ENCODE measurements at regions not wholly inside any gene's neighbourhood (a gene's known extent, or its start where the extent isn't known, plus 50 kb on each side); places are given as distances from the start of the nearest gene placed in this dataset.

DNA sequence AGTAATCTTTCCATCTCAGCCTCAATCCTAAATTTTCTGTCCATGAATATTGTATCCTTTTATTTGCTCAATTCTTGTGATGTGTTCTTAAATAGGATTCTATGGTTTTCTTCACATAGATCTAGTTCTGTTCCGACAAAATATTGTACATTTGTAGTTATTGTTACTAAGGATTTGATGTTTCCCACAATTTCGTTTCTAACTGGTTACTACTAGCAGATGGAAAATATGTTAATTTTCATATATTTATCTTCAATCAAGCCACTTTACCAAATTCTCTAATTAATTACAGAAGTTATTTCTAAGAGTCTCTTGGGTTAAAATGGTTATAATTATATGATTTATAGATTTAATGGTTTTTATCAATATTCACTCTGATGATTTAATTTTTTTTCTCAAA is 60.3 kb downstream of the SEC61B start:
- Histone ChIP-seq H3K27ac (no peak overlapping the region), H3K27me3 (peaks cover 3% of the 10 kb centered on the region), H3K4me1 (no peaks in the 10 kb centered on the region), H3K4me3 (no peak overlapping the region), H3K9me3 (no peaks in the 10 kb centered on the region), H3K36me3 (no peaks in the 10 kb centered on the region)
- 81% methylated on average over 2 of the region's 2 CpGs for WGBS
- no peak for DNase-seq (ENCODE audit: low spot score in 2 of 2)
- TF ChIP-seq, protein P1, sequence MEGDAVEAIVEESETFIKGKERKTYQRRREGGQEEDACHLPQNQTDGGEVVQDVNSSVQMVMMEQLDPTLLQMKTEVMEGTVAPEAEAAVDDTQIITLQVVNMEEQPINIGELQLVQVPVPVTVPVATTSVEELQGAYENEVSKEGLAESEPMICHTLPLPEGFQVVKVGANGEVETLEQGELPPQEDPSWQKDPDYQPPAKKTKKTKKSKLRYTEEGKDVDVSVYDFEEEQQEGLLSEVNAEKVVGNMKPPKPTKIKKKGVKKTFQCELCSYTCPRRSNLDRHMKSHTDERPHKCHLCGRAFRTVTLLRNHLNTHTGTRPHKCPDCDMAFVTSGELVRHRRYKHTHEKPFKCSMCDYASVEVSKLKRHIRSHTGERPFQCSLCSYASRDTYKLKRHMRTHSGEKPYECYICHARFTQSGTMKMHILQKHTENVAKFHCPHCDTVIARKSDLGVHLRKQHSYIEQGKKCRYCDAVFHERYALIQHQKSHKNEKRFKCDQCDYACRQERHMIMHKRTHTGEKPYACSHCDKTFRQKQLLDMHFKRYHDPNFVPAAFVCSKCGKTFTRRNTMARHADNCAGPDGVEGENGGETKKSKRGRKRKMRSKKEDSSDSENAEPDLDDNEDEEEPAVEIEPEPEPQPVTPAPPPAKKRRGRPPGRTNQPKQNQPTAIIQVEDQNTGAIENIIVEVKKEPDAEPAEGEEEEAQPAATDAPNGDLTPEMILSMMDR (IDR thresholded peaks at IDR 0.05), result no peak
- TF ChIP-seq EP300 (IDR thresholded peaks at IDR 0.05) (no peak), POLR2AphosphoS5 (IDR thresholded peaks at IDR 0.05) (no peak), POLR2A (IDR thresholded peaks at IDR 0.05) (no peak)

DNA sequence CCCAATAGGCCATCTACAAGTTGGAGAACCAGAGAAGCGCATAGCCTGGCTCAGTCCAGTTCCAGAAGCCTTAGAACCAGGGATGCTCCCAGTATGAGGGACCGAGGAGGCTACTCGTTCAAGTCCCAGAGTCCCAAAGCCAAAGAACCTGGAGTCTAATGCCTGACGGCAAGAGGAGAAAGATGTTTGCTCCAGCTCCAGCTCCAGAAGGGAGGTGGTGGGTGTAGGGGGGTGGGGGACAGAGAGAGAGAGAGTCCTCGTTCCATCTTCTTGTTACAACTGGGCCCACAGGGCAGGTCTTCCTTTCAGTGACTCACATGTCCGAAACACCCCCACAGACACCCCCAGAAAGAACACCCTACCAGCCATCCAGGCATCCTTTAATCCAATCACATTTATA is 63.9 kb downstream of the SEC61B start:
- Histone ChIP-seq H3K36me3 (no peaks in the 10 kb centered on the region), H3K4me1 (no peaks in the 10 kb centered on the region), H3K9me3 (no peaks in the 10 kb centered on the region), H3K27ac (no peak overlapping the region), H3K4me3 (no peak overlapping the region), H3K27me3 (peaks cover 3% of the 10 kb centered on the region)
- TF ChIP-seq POLR2AphosphoS5 (IDR thresholded peaks at IDR 0.05) (no peak), POLR2A (IDR thresholded peaks at IDR 0.05) (no peak), EP300 (IDR thresholded peaks at IDR 0.05) (no peak)
- TF ChIP-seq, protein P1 (IDR thresholded peaks at IDR 0.05), result no peak
- WGBS, result 98% methylated on average over 6 of the region's 6 CpGs
- DNase-seq (ENCODE audit: low spot score in 2 of 2), result no peak

DNA sequence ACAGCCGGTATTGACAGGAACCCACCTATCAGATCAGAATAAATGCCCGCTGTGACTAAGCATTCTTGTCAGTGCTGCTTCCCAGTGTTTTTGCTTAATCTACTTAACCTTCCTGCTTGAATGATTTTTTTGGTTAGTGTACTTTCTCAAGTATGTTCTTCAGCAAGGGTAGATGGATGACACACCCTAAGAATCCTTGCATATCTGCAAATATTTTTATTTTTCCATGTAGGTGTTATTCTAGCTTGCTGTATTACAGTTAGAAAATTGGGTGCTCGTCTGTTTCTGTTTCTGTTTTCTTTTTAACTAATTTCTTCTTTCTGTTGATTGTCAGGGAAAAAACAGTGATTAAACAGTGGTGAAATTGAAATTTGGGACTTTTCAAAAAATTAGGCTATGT is 64.5 kb downstream of the SEC61B start:
- Histone ChIP-seq H3K9me3 (no peaks in the 10 kb centered on the region), H3K4me3 (no peak overlapping the region), H3K36me3 (no peaks in the 10 kb centered on the region), H3K27me3 (peaks cover 3% of the 10 kb centered on the region), H3K4me1 (no peaks in the 10 kb centered on the region), H3K27ac (no peak overlapping the region)
- DNase-seq (ENCODE audit: low spot score in 2 of 2), result no peak
- WGBS, result 82% methylated on average over 3 of the region's 3 CpGs
- TF ChIP-seq POLR2A (IDR thresholded peaks at IDR 0.05) (no peak), POLR2AphosphoS5 (IDR thresholded peaks at IDR 0.05) (no peak), EP300 (IDR thresholded peaks at IDR 0.05) (no peak)
- TF ChIP-seq, protein P1 (IDR thresholded peaks at IDR 0.05), result no peak

DNA sequence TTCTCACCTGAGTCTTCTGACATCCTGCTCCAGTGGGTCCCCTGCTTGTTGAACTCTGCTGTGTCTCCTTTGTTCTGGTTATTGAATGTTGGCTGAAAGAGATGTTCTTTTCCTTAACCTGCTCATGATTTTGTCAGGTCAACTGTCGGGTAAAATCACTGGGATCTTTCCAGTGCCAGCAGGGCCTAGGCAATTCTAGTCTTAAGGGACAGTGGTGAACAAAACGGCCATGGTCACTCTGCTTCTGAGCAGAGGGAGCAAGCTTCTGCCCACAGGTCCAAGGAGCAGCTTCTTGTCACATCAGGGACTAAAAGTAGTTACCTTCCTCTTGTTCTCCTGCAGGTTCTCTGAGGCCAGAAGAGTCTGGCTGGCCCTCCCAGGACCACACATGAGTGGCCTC is 65.6 kb downstream of the SEC61B start:
- no peak overlapping the region for H3K27ac ChIP-seq
- H3K9me3 ChIP-seq, result no peaks in the 10 kb centered on the region
- TF ChIP-seq POLR2A (IDR thresholded peaks at IDR 0.05), result no peak
- TF ChIP-seq, protein P1 (IDR thresholded peaks at IDR 0.05), result no peak
- no peak for TF ChIP-seq EP300 (IDR thresholded peaks at IDR 0.05)
- no peak for TF ChIP-seq POLR2AphosphoS5 (IDR thresholded peaks at IDR 0.05)
- no peak for DNase-seq (ENCODE audit: low spot score in 2 of 2)
- no peaks in the 10 kb centered on the region for H3K4me1 ChIP-seq
- 90% methylated on average over 2 of the region's 2 CpGs for WGBS
- H3K4me3 ChIP-seq, result no peak overlapping the region
- H3K36me3 ChIP-seq, result no peaks in the 10 kb centered on the region
- H3K27me3 ChIP-seq, result peaks cover 3% of the 10 kb centered on the region

DNA sequence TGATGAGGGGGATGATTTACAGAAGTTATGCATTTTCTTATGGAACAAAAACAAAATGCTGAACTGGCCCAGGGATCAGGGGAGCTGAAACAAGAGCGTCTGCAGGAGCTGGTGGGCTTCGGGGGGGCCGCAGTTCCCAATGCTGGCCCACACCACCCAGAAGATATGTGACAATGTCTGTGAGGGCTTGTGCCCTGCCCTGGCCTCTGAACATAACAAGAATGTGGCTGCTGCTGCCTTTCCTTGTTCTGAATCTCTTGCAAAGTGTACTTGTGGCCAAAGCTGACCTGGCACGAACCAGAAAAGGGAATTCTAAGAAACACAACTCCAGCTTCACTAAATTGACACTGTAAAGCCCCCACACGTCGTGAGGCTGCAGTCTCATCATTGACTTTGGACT is 66.7 kb downstream of the SEC61B start:
- Histone ChIP-seq H3K27ac (no peak overlapping the region), H3K4me1 (no peaks in the 10 kb centered on the region), H3K9me3 (no peaks in the 10 kb centered on the region), H3K36me3 (no peaks in the 10 kb centered on the region), H3K27me3 (peaks cover 3% of the 10 kb centered on the region), H3K4me3 (no peak overlapping the region)
- 66% methylated on average over 5 of the region's 6 CpGs for whole genome bisulfite sequencing
- TF ChIP-seq POLR2AphosphoS5 (IDR thresholded peaks at IDR 0.05) (no peak), EP300 (IDR thresholded peaks at IDR 0.05) (no peak), POLR2A (IDR thresholded peaks at IDR 0.05) (no peak)
- TF ChIP-seq, protein P1 (IDR thresholded peaks at IDR 0.05), result no peak
- no peak for DNase-seq (ENCODE audit: low spot score in 2 of 2)
